Kidney (tissue), 13 donors: ENCODE measurements at regions not wholly inside any gene's neighbourhood (a gene's known extent, or its start where the extent isn't known, plus 50 kb on each side); places are given as distances from the start of the nearest gene placed in this dataset.

Source experiments
- DNase-seq, 5 donors: peaks; one replicate each; pipeline ENCODE4 v3.0.0-alpha.2; 2013 to 2020
- FAIRE-seq: peaks from 2 replicates; lab custom pipeline; 2012; peaks lifted over from hg19 to GRCh38; lab: Jason Lieb, UNC
- H3K27ac ChIP-seq, 2 donors: one replicate each; pipeline ENCODE4 v1.7.0; 2013; ENCODE audit warnings: low read depth in 2 of 2, low read length in 2 of 2, inconsistent platforms in 1 of 2
- H3K27me3 ChIP-seq: one replicate; pipeline ENCODE4 v1.7.1; 2013; ENCODE audit warnings: low read length, inconsistent platforms; ENCODE audit not compliant: control insufficient read depth, insufficient read depth
- H3K36me3 ChIP-seq, 3 donors: one replicate each; pipeline versions ENCODE4 v1.7.0 to v1.7.1; 2013; ENCODE audit warnings: low read length in 3 of 3, control low read depth in 1 of 3, inconsistent platforms in 1 of 3; ENCODE audit not compliant: insufficient read depth in 3 of 3, control insufficient read depth in 2 of 3
- H3K4me1 ChIP-seq, 3 donors: one replicate each; pipeline versions ENCODE4 v1.7.0 to v1.7.1; 2013; ENCODE audit warnings: low read length in 3 of 3, inconsistent platforms in 1 of 3, low read depth in 1 of 3; ENCODE audit not compliant: control insufficient read depth in 2 of 3, insufficient read depth in 2 of 3
- H3K4me3 ChIP-seq, 3 donors: one replicate each; pipeline versions ENCODE4 v1.7.0 to v1.8.1; 2013; ENCODE audit warnings: low read length in 3 of 3, control low read depth in 1 of 3, inconsistent platforms in 1 of 3
- H3K9ac ChIP-seq, 3 donors: one replicate each; pipeline versions ENCODE4 v1.7.0 to v1.7.1; 2013; ENCODE audit warnings: low read length in 3 of 3, control low read depth in 1 of 3, inconsistent platforms in 1 of 3
- H3K9me3 ChIP-seq, 3 donors: one replicate each; pipeline versions ENCODE4 v1.7.0 to v1.7.1; 2013; ENCODE audit warnings: low read length in 3 of 3, control low read depth in 1 of 3, inconsistent platforms in 1 of 3; ENCODE audit not compliant: control insufficient read depth in 2 of 3, insufficient read depth in 1 of 3
- CTCF ChIP-seq: IDR thresholded peaks from 3 replicates; pipeline ENCODE4 v1.5.1; 2012; ENCODE audit warnings: mild to moderate bottlenecking, moderate library complexity, borderline replicate concordance; ENCODE audit not compliant: insufficient read depth; ENCODE audit errors: extremely low read depth
- intact Hi-C: fragments of 100-400 bp; cut with DNase I; formaldehyde crosslinking; loops from one replicate; pipeline ENCODE4 v1.11.1; 2022
- donor health status: control.
- donor health status: control.
- donor health status: control.
- donor health status: control.
- donor health status: control.
- donor health status: DM: yes; HTN: yes; CAD: no.
- donor health status: Normal renal cell carcinoma (clear cell type).

GRCh38 chr13:73933795-73934194, 200.4 kb downstream of the KLF12 start:
- H3K36me3 ChIP-seq: no peaks in the 10 kb centered on the region
- no peak for DNase-seq
- TF ChIP-seq CTCF: no peak
- FAIRE-seq: no peak
- no peak overlapping the region for H3K9ac ChIP-seq
- no peak overlapping the region for H3K27ac ChIP-seq
- intact Hi-C loops: no loop called here
- no peaks in the 10 kb centered on the region for H3K4me1 ChIP-seq
- H3K27me3 ChIP-seq: no peaks in the 10 kb centered on the region
- no peaks in the 10 kb centered on the region for H3K9me3 ChIP-seq
- H3K4me3 ChIP-seq: no peak overlapping the region

- H3K36me3 ChIP-seq: no peaks in the 10 kb centered on the region
- TF ChIP-seq CTCF: no peak
- H3K27ac ChIP-seq: no peak overlapping the region
- intact Hi-C loops: no loop called here
- FAIRE-seq (no peak), DNase-seq (no peak)
- no peaks in the 10 kb centered on the region for H3K27me3 ChIP-seq
- no peaks in the 10 kb centered on the region for H3K9me3 ChIP-seq
- H3K4me3 ChIP-seq: no peak overlapping the region
- no peaks in the 10 kb centered on the region for H3K4me1 ChIP-seq
- H3K9ac ChIP-seq: no peak overlapping the region
Observed at GRCh38 chr13:73932091-73932490, 202.1 kb downstream of the KLF12 start.

GRCh38 chr13:73929287-73929932, 204.8 kb downstream of the KLF12 start:
- H3K9me3 ChIP-seq: no peaks in the 10 kb centered on the region
- no peaks in the 10 kb centered on the region for H3K4me1 ChIP-seq
- no peak for FAIRE-seq
- no peak overlapping the region for H3K9ac ChIP-seq
- H3K27me3 ChIP-seq: no peaks in the 10 kb centered on the region
- no peak for DNase-seq
- intact Hi-C loops: no loop called here
- TF ChIP-seq CTCF: no peak
- no peaks in the 10 kb centered on the region for H3K36me3 ChIP-seq
- H3K27ac ChIP-seq: no peak overlapping the region
- no peak overlapping the region for H3K4me3 ChIP-seq

GRCh38 chr13:73924607-73925006, 209.6 kb downstream of the KLF12 start:
- DNase-seq: no peak
- no peak for TF ChIP-seq CTCF
- H3K36me3 ChIP-seq: no peaks in the 10 kb centered on the region
- no peak overlapping the region for H3K27ac ChIP-seq
- H3K9me3 ChIP-seq: no peaks in the 10 kb centered on the region
- no peak overlapping the region for H3K9ac ChIP-seq
- H3K4me3 ChIP-seq: no peak overlapping the region
- H3K4me1 ChIP-seq: no peaks in the 10 kb centered on the region
- intact Hi-C loops: no loop called here
- no peak for FAIRE-seq
- no peaks in the 10 kb centered on the region for H3K27me3 ChIP-seq
